Ovary (tissue), 3 donors: ENCODE measurements at regions not wholly inside any gene's neighbourhood (a gene's known extent, or its start where the extent isn't known, plus 50 kb on each side); places are given as distances from the start of the nearest gene placed in this dataset.

Experiments used
- CTCF ChIP-seq, 3 donors: fragments of 450-650 bp in 2 of 3; fragments of 200-600 bp in 1 of 3; IDR thresholded peaks; one replicate each; pipeline versions ENCODE4 v1.5.1 to v1.8.0; 2016 to 2022; ENCODE audit warnings: antibody characterized with exemption in 3 of 3, mild to moderate bottlenecking in 1 of 3
- EP300 ChIP-seq: sonication (generic); formaldehyde crosslinking; IDR thresholded peaks from one replicate; pipeline ENCODE4 v1.6.1; 2017; ENCODE audit warnings: antibody characterized with exemption
- POLR2A ChIP-seq: fragments of 450-650 bp; IDR thresholded peaks from one replicate; pipeline ENCODE4 v1.6.1; 2017; ENCODE audit warnings: antibody characterized with exemption, mild to moderate bottlenecking, moderate library complexity
- donor health status: DM: no; HTN: no; CAD: no.

GRCh38 chr6:144673807-144674206 is 388.7 kb downstream of the UTRN start:
- no peak for TF ChIP-seq CTCF (IDR thresholded peaks at IDR 0.05)
- TF ChIP-seq POLR2A = no peak
- no peak for TF ChIP-seq EP300
